ENCODE measurements at regions not wholly inside any gene's neighbourhood (a gene's known extent, or its start where the extent isn't known, plus 50 kb on each side); places are given as distances from the start of the nearest gene placed in this dataset.

- no peaks in the 10 kb centered on the region for H3K36me3 ChIP-seq (ENCODE audit: control insufficient read depth, insufficient read depth, low read length)
- no peak for TF ChIP-seq CTCF (IDR thresholded peaks at IDR 0.05; ENCODE audit: insufficient read depth, low read length, poor library complexity, severe bottlenecking)
- no peaks in the 10 kb centered on the region for H3K27me3 ChIP-seq (replicated peaks; ENCODE audit: control insufficient read depth, insufficient read depth, low read length)
- H3K4me3 ChIP-seq (replicated peaks; ENCODE audit: low read depth, low read length) = no peak overlapping the region
- no peak for DNase-seq (ENCODE audit: extremely low read depth, insufficient read length)
Measured at GRCh38 chr5:155957884-155958283, 369.1 kb upstream of the SGCD start.

GRCh38 chr5:155959082-155959481 is 367.9 kb upstream of the SGCD start:
- Histone ChIP-seq H3K27me3 (replicated peaks; ENCODE audit: control insufficient read depth, insufficient read depth, low read length) (no peaks in the 10 kb centered on the region), H3K36me3 (ENCODE audit: control insufficient read depth, insufficient read depth, low read length) (no peaks in the 10 kb centered on the region), H3K4me3 (replicated peaks; ENCODE audit: low read depth, low read length) (no peak overlapping the region)
- no peak for TF ChIP-seq CTCF (IDR thresholded peaks at IDR 0.05; ENCODE audit: insufficient read depth, low read length, poor library complexity, severe bottlenecking)
- DNase-seq (ENCODE audit: extremely low read depth, insufficient read length) = no peak

GRCh38 chr5:155960177-155960576 is 366.8 kb upstream of the SGCD start:
- no peak overlapping the region for H3K4me3 ChIP-seq (replicated peaks; ENCODE audit: low read depth, low read length)
- no peaks in the 10 kb centered on the region for H3K36me3 ChIP-seq (ENCODE audit: control insufficient read depth, insufficient read depth, low read length)
- no peaks in the 10 kb centered on the region for H3K27me3 ChIP-seq (replicated peaks; ENCODE audit: control insufficient read depth, insufficient read depth, low read length)
- no peak for DNase-seq (ENCODE audit: extremely low read depth, insufficient read length)
- TF ChIP-seq CTCF (IDR thresholded peaks at IDR 0.05; ENCODE audit: insufficient read depth, low read length, poor library complexity, severe bottlenecking) = no peak

- TF ChIP-seq CTCF (IDR thresholded peaks at IDR 0.05; ENCODE audit: insufficient read depth, low read length, poor library complexity, severe bottlenecking) = no peak
- no peak for DNase-seq (ENCODE audit: extremely low read depth, insufficient read length)
- Histone ChIP-seq H3K27me3 (replicated peaks; ENCODE audit: control insufficient read depth, insufficient read depth, low read length) (no peaks in the 10 kb centered on the region), H3K36me3 (ENCODE audit: control insufficient read depth, insufficient read depth, low read length) (no peaks in the 10 kb centered on the region), H3K4me3 (replicated peaks; ENCODE audit: low read depth, low read length) (no peak overlapping the region)
Measured at GRCh38 chr5:155969537-155969936, 357.4 kb upstream of the SGCD start.

GRCh38 chr5:155974369-155974768 is 352.6 kb upstream of the SGCD start:
- no peak for DNase-seq (ENCODE audit: extremely low read depth, insufficient read length)
- H3K4me3 ChIP-seq (replicated peaks; ENCODE audit: low read depth, low read length) = no peak overlapping the region
- no peaks in the 10 kb centered on the region for H3K36me3 ChIP-seq (ENCODE audit: control insufficient read depth, insufficient read depth, low read length)
- H3K27me3 ChIP-seq (replicated peaks; ENCODE audit: control insufficient read depth, insufficient read depth, low read length) = peaks cover 2% of the 10 kb centered on the region; the same call in 1 of the 2 replicates
- no peak for TF ChIP-seq CTCF (IDR thresholded peaks at IDR 0.05; ENCODE audit: insufficient read depth, low read length, poor library complexity, severe bottlenecking)

- TF ChIP-seq CTCF (IDR thresholded peaks at IDR 0.05; ENCODE audit: insufficient read depth, low read length, poor library complexity, severe bottlenecking) = no peak
- H3K27me3 ChIP-seq (replicated peaks; ENCODE audit: control insufficient read depth, insufficient read depth, low read length) = peaks cover 2% of the 10 kb centered on the region; the same call in 1 of the 2 replicates
- H3K4me3 ChIP-seq (replicated peaks; ENCODE audit: low read depth, low read length) = no peak overlapping the region
- H3K36me3 ChIP-seq (ENCODE audit: control insufficient read depth, insufficient read depth, low read length) = no peaks in the 10 kb centered on the region
- DNase-seq (ENCODE audit: extremely low read depth, insufficient read length) = no peak
Measured at GRCh38 chr5:155978850-155979249, 348.1 kb upstream of the SGCD start.

Data from GM06990 (cell line).